HEK293T (cell line): ENCODE measurements at regions not wholly inside any gene's neighbourhood (a gene's known extent, or its start where the extent isn't known, plus 50 kb on each side); places are given as distances from the start of the nearest gene placed in this dataset.

Experiments
- BHLHE40 ChIP-seq: fragments of 450-650 bp; IDR thresholded peaks from 2 replicates; pipeline ENCODE4 v1.6.1; 2016; ENCODE audit warnings: mild to moderate bottlenecking, moderate library complexity, borderline replicate concordance
- CTBP1 ChIP-seq: fragments of 450-650 bp; IDR thresholded peaks from 2 replicates; pipeline ENCODE4 v1.6.1; 2016; ENCODE audit warnings: borderline replicate concordance
- ELF4 ChIP-seq: fragments of 450-650 bp; IDR thresholded peaks from 2 replicates; pipeline ENCODE4 v1.6.1; 2017; ENCODE audit warnings: antibody characterized with exemption
- FOXA1 ChIP-seq: fragments of 450-650 bp; IDR thresholded peaks from 2 replicates; pipeline ENCODE4 v1.6.1; 2016; ENCODE audit warnings: mild to moderate bottlenecking
- HDGF ChIP-seq: fragments of 450-650 bp; IDR thresholded peaks from 2 replicates; pipeline ENCODE4 v1.6.1; 2017; ENCODE audit warnings: antibody characterized with exemption, borderline replicate concordance
- L3MBTL2 ChIP-seq: fragments of 450-650 bp; conservative IDR thresholded peaks from 2 replicates; pipeline ENCODE4 v1.6.1; 2016; ENCODE audit warnings: mild to moderate bottlenecking
- LEF1 ChIP-seq: fragments of 450-650 bp; IDR thresholded peaks from 2 replicates; pipeline ENCODE4 v1.6.1; 2017; ENCODE audit warnings: mild to moderate bottlenecking, borderline replicate concordance
- NFRKB ChIP-seq: fragments of 450-650 bp; IDR thresholded peaks from 2 replicates; pipeline ENCODE4 v1.6.1; 2016; ENCODE audit warnings: mild to moderate bottlenecking, moderate library complexity
- SP1 ChIP-seq: fragments of 450-650 bp; IDR thresholded peaks from 2 replicates; pipeline ENCODE4 v1.6.1; 2017
- TARDBP ChIP-seq: fragments of 450-650 bp; IDR thresholded peaks from 2 replicates; pipeline ENCODE4 v1.6.1; 2016
- ZNF384 ChIP-seq: fragments of 450-650 bp; IDR thresholded peaks from 2 replicates; pipeline ENCODE4 v1.6.1; 2016
- TF ChIP-seq, protein P1 (sequence below): fragments of 450-650 bp; IDR thresholded peaks from 2 replicates; pipeline ENCODE4 v1.6.1; 2016

DNA sequence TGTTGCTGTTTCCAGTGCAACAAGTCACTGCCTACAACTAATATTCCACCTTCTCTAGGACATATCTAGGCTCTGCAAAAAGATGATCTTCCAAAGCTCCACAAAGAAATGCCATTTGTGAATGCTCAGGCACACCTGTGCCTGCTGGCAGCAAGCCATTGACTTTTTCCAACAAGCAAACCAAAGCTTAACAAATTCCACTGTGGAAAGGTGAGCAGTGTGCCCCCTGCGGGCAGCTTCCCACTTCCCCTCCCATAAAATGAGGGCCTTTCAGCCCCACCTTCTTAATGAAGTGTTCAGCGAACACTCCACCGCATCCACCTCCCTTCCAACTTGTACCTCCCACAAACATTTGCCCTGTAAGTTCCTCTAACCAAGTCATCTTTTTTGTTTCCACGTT, 157.5 kb upstream of the SLC24A5 start:
- TF ChIP-seq SP1: no peak
- TF ChIP-seq FOXA1: no peak
- TF ChIP-seq TARDBP: no peak
- TF ChIP-seq L3MBTL2: no peak
- TF ChIP-seq HDGF: no peak
- TF ChIP-seq NFRKB: no peak
- TF ChIP-seq BHLHE40: no peak
- TF ChIP-seq ZNF384: no peak
- TF ChIP-seq, protein P1, sequence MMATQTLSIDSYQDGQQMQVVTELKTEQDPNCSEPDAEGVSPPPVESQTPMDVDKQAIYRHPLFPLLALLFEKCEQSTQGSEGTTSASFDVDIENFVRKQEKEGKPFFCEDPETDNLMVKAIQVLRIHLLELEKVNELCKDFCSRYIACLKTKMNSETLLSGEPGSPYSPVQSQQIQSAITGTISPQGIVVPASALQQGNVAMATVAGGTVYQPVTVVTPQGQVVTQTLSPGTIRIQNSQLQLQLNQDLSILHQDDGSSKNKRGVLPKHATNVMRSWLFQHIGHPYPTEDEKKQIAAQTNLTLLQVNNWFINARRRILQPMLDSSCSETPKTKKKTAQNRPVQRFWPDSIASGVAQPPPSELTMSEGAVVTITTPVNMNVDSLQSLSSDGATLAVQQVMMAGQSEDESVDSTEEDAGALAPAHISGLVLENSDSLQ: no peak
- TF ChIP-seq LEF1: no peak
- no peak for TF ChIP-seq ELF4
- no peak for TF ChIP-seq CTBP1
